Skeletal muscle cell (primary cell): ENCODE measurements at regions not wholly inside any gene's neighbourhood (a gene's known extent, or its start where the extent isn't known, plus 50 kb on each side); places are given as distances from the start of the nearest gene placed in this dataset.
"Not testable (repeated sequence)": the region's sequence is repeated elsewhere in the genome, so short reads cannot be mapped to it uniquely, and the experiment has no call there.

ENCODE experiments used
- DNase-seq: peaks from one replicate; pipeline ENCODE4 v3.0.0-alpha.2; 2010; ENCODE audit warnings: low read depth
- H3K4me3 ChIP-seq: 2 replicates; pipeline ENCODE4 v1.5.1; 2011; ENCODE audit warnings: low read depth, mild to moderate bottlenecking, control low read depth, low read length, moderate library complexity

GRCh38 chr2:87441375-87441774, 306.5 kb upstream of the PLGLB2 start:
- not testable (repeated sequence) for H3K4me3 ChIP-seq, DNase-seq

GRCh38 chr2:87442983-87443577, 304.8 kb upstream of the PLGLB2 start:
- H3K4me3 ChIP-seq, DNase-seq: not testable (repeated sequence)

- H3K4me3 ChIP-seq, DNase-seq: not testable (repeated sequence)
Measured at GRCh38 chr2:87444951-87445350, 302.9 kb upstream of the PLGLB2 start.

- DNase-seq, H3K4me3 ChIP-seq: not testable (repeated sequence)
Measured at GRCh38 chr2:87445613-87446312, 302.1 kb upstream of the PLGLB2 start.

GRCh38 chr2:87446313-87446696, 301.6 kb upstream of the PLGLB2 start:
- H3K4me3 ChIP-seq, DNase-seq: not testable (repeated sequence)

- DNase-seq, H3K4me3 ChIP-seq: not testable (repeated sequence)
Measured at GRCh38 chr2:87449462-87449980, 298.4 kb upstream of the PLGLB2 start.

- DNase-seq, H3K4me3 ChIP-seq: not testable (repeated sequence)
Measured at GRCh38 chr2:87452193-87452592, 295.7 kb upstream of the PLGLB2 start.

- DNase-seq: peak; percentile 30
- not testable (repeated sequence) for H3K4me3 ChIP-seq
Measured at GRCh38 chr2:87452861-87453260, 295.0 kb upstream of the PLGLB2 start.

GRCh38 chr2:87453965-87454364, 293.9 kb upstream of the PLGLB2 start:
- H3K4me3 ChIP-seq: not testable (repeated sequence)
- peak; percentile 31 for DNase-seq

- not testable (repeated sequence) for H3K4me3 ChIP-seq
- DNase-seq: peak; percentile 32
Measured at GRCh38 chr2:87454421-87454820, 293.5 kb upstream of the PLGLB2 start.

- not testable (repeated sequence) for DNase-seq
- H3K4me3 ChIP-seq: peak overlapping the region; percentile 46
Measured at GRCh38 chr2:87455209-87455853, 292.6 kb upstream of the PLGLB2 start.

GRCh38 chr2:87455854-87456249, 292.0 kb upstream of the PLGLB2 start:
- DNase-seq: not testable (repeated sequence)
- H3K4me3 ChIP-seq: peak overlapping the region; percentile 46

GRCh38 chr2:87456477-87457128, 291.3 kb upstream of the PLGLB2 start:
- peak overlapping the region; percentile 50 for H3K4me3 ChIP-seq
- DNase-seq: not testable (repeated sequence)

GRCh38 chr2:87457129-87457499, 290.8 kb upstream of the PLGLB2 start:
- DNase-seq: not testable (repeated sequence)
- peak overlapping the region; percentile 17 for H3K4me3 ChIP-seq

- DNase-seq, H3K4me3 ChIP-seq: not testable (repeated sequence)
Measured at GRCh38 chr2:87458938-87459337, 288.9 kb upstream of the PLGLB2 start.

- H3K4me3 ChIP-seq, DNase-seq: not testable (repeated sequence)
Measured at GRCh38 chr2:87460104-87460503, 287.8 kb upstream of the PLGLB2 start.

GRCh38 chr2:87460662-87461061, 287.2 kb upstream of the PLGLB2 start:
- not testable (repeated sequence) for H3K4me3 ChIP-seq, DNase-seq

GRCh38 chr2:87461671-87462070, 286.2 kb upstream of the PLGLB2 start:
- DNase-seq, H3K4me3 ChIP-seq: not testable (repeated sequence)

- not testable (repeated sequence) for DNase-seq, H3K4me3 ChIP-seq
Measured at GRCh38 chr2:87464219-87464618, 283.7 kb upstream of the PLGLB2 start.

- not testable (repeated sequence) for H3K4me3 ChIP-seq, DNase-seq
Measured at GRCh38 chr2:87465730-87466129, 282.2 kb upstream of the PLGLB2 start.
